Caco-2 (cell line): ENCODE measurements at regions not wholly inside any gene's neighbourhood (a gene's known extent, or its start where the extent isn't known, plus 50 kb on each side); places are given as distances from the start of the nearest gene placed in this dataset.

Experiments
- BruUV-seq: library from RNA; stranded (reverse); fragments of 400-500 nt; replicated peaks from 2 replicates; lab custom pipeline; 2021; lab: Mats Ljungman, UMichigan
- CTCF ChIA-PET: fragments of 300-600 bp; sonication (Branson Sonifier 250); formaldehyde crosslinking; loops from one replicate; lab custom pipeline; 2022; ENCODE audit warnings: antibody characterized with exemption; lab: Charles Lee
- POLR2A ChIA-PET: fragments of 300-600 bp; sonication (Branson Sonifier 250); formaldehyde crosslinking; loops from one replicate; lab custom pipeline; 2022; ENCODE audit warnings: antibody characterized with exemption; lab: Charles Lee
- DNase-seq, 2 experiments: peaks; one replicate each; pipeline versions ENCODE4 v3.0.0 to v3.0.0-alpha.2; 2020 to 2022
- H3K27me3 ChIP-seq: replicated peaks from 2 replicates; pipeline ENCODE4 v1.6.0; 2011; ENCODE audit warnings: low read length; ENCODE audit not compliant: control insufficient read depth, insufficient read depth
- H3K36me3 ChIP-seq: 2 replicates; pipeline ENCODE4 v1.5.1; 2011; ENCODE audit warnings: low read length; ENCODE audit not compliant: control insufficient read depth, insufficient read depth
- H3K4me1 ChIP-seq: fragments of 250-450 bp; sonication (Bioruptor Pico); 2 replicates; pipeline ENCODE4 v1.5.1; 2020; ENCODE audit warnings: mild to moderate bottlenecking
- H3K4me3 ChIP-seq: 2 replicates; pipeline ENCODE4 v1.5.1; 2011; ENCODE audit warnings: low read depth, mild to moderate bottlenecking, control low read depth, low read length
- H3K9me3 ChIP-seq: fragments of 250-450 bp; sonication (Bioruptor Pico); 2 replicates; pipeline ENCODE4 v1.5.1; 2020; ENCODE audit warnings: mild to moderate bottlenecking, moderate library complexity
- H3K27ac Mint-ChIP-seq: one replicate; pipeline ENCODE4 v1.8.0; 2022; ENCODE audit warnings: mixed read lengths; ENCODE audit not compliant: unreplicated experiment
- H3K27me3 Mint-ChIP-seq: one replicate; pipeline ENCODE4 v1.8.0; 2022; ENCODE audit warnings: mixed read lengths; ENCODE audit not compliant: insufficient read depth, unreplicated experiment
- H3K36me3 Mint-ChIP-seq: one replicate; pipeline ENCODE4 v1.8.0; 2022; ENCODE audit warnings: mild to moderate bottlenecking, mixed read lengths; ENCODE audit not compliant: insufficient read depth, unreplicated experiment
- H3K4me1 Mint-ChIP-seq: one replicate; pipeline ENCODE4 v1.8.0; 2022; ENCODE audit warnings: low read depth, mixed read lengths; ENCODE audit not compliant: unreplicated experiment
- H3K4me3 Mint-ChIP-seq: one replicate; pipeline ENCODE4 v1.8.0; 2022; ENCODE audit warnings: mild to moderate bottlenecking, moderate library complexity, mixed read lengths; ENCODE audit not compliant: unreplicated experiment
- H3K9me3 Mint-ChIP-seq: one replicate; pipeline ENCODE4 v1.8.0; 2022; ENCODE audit warnings: mixed read lengths; ENCODE audit not compliant: unreplicated experiment
- intact Hi-C: fragments of 100-400 bp; cut with micrococcal nuclease; formaldehyde crosslinking; loops from one replicate; pipeline ENCODE4 v1.10.0; 2022; ENCODE audit not compliant: unreplicated experiment
- TF ChIP-seq, protein P1 (sequence below), 2 experiments: fragments of 200-600 bp in 1 of 2; IDR thresholded peaks; 1 replicate in 1 of 2; 2 replicates in 1 of 2; pipeline versions ENCODE4 v1.5.1 to v1.8.0; 2011 to 2022; ENCODE audit warnings: antibody characterized with exemption in 1 of 2, control low read depth in 1 of 2, inconsistent platforms in 1 of 2, low read depth in 1 of 2, low read length in 1 of 2, mild to moderate bottlenecking in 1 of 2, moderate library complexity in 1 of 2; ENCODE audit not compliant: insufficient read depth in 1 of 2, severe bottlenecking in 1 of 2, unreplicated experiment in 1 of 2

DNA sequence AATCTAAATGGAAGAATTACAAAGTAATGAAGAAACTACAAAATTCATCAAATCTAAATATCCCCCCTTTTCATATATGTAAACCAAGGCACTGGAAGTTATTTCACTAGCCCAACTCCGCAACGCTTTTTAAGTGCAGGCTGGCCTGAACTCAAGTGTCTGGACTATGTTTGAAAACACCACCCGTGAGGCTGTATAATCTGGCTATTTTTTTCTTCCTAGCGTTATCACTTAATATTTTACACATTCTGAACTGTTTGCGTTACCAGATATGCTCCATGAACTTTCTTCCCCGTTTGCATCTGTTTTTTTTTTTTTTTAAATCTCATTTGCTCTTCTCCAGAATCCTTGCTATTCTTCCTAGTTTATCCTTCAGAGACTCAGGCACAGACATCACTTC, 619.5 kb upstream of the CBLB start:
- TF ChIP-seq, protein P1, sequence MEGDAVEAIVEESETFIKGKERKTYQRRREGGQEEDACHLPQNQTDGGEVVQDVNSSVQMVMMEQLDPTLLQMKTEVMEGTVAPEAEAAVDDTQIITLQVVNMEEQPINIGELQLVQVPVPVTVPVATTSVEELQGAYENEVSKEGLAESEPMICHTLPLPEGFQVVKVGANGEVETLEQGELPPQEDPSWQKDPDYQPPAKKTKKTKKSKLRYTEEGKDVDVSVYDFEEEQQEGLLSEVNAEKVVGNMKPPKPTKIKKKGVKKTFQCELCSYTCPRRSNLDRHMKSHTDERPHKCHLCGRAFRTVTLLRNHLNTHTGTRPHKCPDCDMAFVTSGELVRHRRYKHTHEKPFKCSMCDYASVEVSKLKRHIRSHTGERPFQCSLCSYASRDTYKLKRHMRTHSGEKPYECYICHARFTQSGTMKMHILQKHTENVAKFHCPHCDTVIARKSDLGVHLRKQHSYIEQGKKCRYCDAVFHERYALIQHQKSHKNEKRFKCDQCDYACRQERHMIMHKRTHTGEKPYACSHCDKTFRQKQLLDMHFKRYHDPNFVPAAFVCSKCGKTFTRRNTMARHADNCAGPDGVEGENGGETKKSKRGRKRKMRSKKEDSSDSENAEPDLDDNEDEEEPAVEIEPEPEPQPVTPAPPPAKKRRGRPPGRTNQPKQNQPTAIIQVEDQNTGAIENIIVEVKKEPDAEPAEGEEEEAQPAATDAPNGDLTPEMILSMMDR (IDR thresholded peaks at IDR 0.05; ENCODE audit: insufficient read depth in 1 of 2, low read depth in 1 of 2, low read length in 1 of 2, severe bottlenecking in 1 of 2, unreplicated experiment in 1 of 2) = no peak
- H3K4me3 ChIP-seq = no peak overlapping the region
- no peak for DNase-seq
- H3K9me3 ChIP-seq = no peaks in the 10 kb centered on the region
- H3K36me3 Mint-ChIP-seq = no peaks in the 10 kb centered on the region
- peaks cover 6% of the 10 kb centered on the region for H3K27me3 Mint-ChIP-seq
- no peaks in the 10 kb centered on the region for H3K4me1 ChIP-seq
- no peak overlapping the region for H3K4me3 Mint-ChIP-seq
- POLR2A ChIA-PET = no interaction called here
- no peaks in the 10 kb centered on the region for H3K36me3 ChIP-seq
- no TSS peak for BruUV-seq
- no peaks in the 10 kb centered on the region for H3K4me1 Mint-ChIP-seq
- H3K27me3 ChIP-seq = no peaks in the 10 kb centered on the region
- intact Hi-C loops = no loop called here
- CTCF ChIA-PET = no interaction called here
- no peaks in the 10 kb centered on the region for H3K9me3 Mint-ChIP-seq
- no peak overlapping the region for H3K27ac Mint-ChIP-seq

DNA sequence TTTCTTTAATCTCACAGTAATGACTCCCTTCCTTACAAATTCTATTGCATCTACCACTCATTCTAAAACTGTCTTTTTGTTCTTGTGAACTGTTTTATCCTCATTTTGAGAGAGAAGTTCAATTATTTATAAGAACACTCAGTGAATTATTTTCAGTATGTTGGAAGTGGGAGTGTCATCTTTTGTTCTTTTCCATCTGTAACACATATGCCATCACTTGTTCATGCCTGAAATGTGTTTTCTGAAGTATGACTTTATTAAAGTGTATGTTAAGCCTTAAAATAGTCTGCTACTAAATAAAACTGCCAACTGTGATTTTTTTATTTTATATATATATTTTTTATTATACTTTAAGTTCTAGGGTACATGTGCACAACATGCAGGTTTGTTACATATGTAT, 623.0 kb upstream of the CBLB start:
- Mint-ChIP-seq H3K36me3 (no peaks in the 10 kb centered on the region), H3K27ac (no peak overlapping the region), H3K4me1 (no peaks in the 10 kb centered on the region), H3K27me3 (peaks cover 3% of the 10 kb centered on the region), H3K9me3 (no peaks in the 10 kb centered on the region), H3K4me3 (no peak overlapping the region)
- no peak for DNase-seq
- H3K36me3 ChIP-seq = no peaks in the 10 kb centered on the region
- ChIA-PET POLR2A (no interaction called here), CTCF (no interaction called here)
- H3K4me1 ChIP-seq = no peaks in the 10 kb centered on the region
- BruUV-seq = no TSS peak
- H3K27me3 ChIP-seq = no peaks in the 10 kb centered on the region
- no peaks in the 10 kb centered on the region for H3K9me3 ChIP-seq
- H3K4me3 ChIP-seq = no peak overlapping the region
- TF ChIP-seq, protein P1 (IDR thresholded peaks at IDR 0.05; ENCODE audit: insufficient read depth in 1 of 2, low read depth in 1 of 2, low read length in 1 of 2, severe bottlenecking in 1 of 2, unreplicated experiment in 1 of 2) = no peak
- intact Hi-C loops = no loop called here

DNA sequence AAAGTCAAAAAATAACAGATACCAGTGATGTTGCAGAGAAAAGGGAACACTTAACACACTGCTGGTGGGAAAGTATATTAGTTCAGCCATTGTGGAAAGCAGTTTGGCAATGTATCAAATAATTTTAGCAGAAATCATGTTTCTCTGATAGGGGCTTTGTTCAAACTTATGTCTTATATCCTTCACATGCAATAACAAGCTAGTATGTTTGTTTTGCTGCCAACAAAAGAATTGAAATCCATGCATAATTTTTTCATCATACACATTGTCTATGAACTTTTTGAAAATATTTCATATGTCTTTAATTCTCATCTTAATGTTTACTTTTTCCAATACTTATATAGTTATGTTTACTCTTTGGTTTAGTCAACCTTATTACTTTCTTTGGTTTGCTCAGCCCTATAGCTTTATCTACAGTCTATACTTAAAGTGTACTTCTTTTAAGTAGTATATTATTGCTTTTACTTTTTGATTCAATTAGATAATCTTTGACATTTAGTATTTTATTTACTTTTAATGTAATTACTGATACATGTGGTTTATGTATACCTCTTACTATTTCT, 639.6 kb upstream of the CBLB start:
- H3K9me3 ChIP-seq = no peaks in the 10 kb centered on the region
- no peaks in the 10 kb centered on the region for H3K36me3 Mint-ChIP-seq
- no peak for DNase-seq
- ChIA-PET CTCF (no interaction called here), POLR2A (no interaction called here)
- H3K4me3 ChIP-seq = no peak overlapping the region
- no peaks in the 10 kb centered on the region for H3K9me3 Mint-ChIP-seq
- H3K27ac Mint-ChIP-seq = no peak overlapping the region
- H3K4me3 Mint-ChIP-seq = no peak overlapping the region
- TF ChIP-seq, protein P1 (IDR thresholded peaks at IDR 0.05; ENCODE audit: insufficient read depth in 1 of 2, low read depth in 1 of 2, low read length in 1 of 2, severe bottlenecking in 1 of 2, unreplicated experiment in 1 of 2) = no peak
- no peaks in the 10 kb centered on the region for H3K4me1 ChIP-seq
- BruUV-seq = no TSS peak
- no peaks in the 10 kb centered on the region for H3K27me3 Mint-ChIP-seq
- H3K4me1 Mint-ChIP-seq = no peaks in the 10 kb centered on the region
- intact Hi-C loops = no loop called here
- H3K36me3 ChIP-seq = no peaks in the 10 kb centered on the region
- no peaks in the 10 kb centered on the region for H3K27me3 ChIP-seq
